Thoracic aorta (tissue), 2 donors: ENCODE measurements at regions not wholly inside any gene's neighbourhood (a gene's known extent, or its start where the extent isn't known, plus 50 kb on each side); places are given as distances from the start of the nearest gene placed in this dataset.

ENCODE experiments used
- ATAC-seq: fragments of 150-250 bp; one replicate; pipeline ENCODE4 v1.8.0; 2017; ENCODE audit warnings: low read depth; ENCODE audit not compliant: insufficient number of reproducible peaks, low FRiP score
- DNase-seq: peaks from one replicate; pipeline ENCODE4 v3.0.0-alpha.2; 2020; ENCODE audit warnings: low spot score
- H3K27ac ChIP-seq, 2 donors: fragments of 200-600 bp; sonication (generic); 1 replicate in 1 of 2; 2 replicates in 1 of 2; pipeline ENCODE4 v1.5.1; 2016; ENCODE audit warnings: mild to moderate bottlenecking in 2 of 2, moderate library complexity in 2 of 2
- H3K27me3 ChIP-seq: fragments of 200-600 bp; sonication (generic); replicated peaks from 2 replicates; pipeline ENCODE4 v1.6.0; 2016; ENCODE audit warnings: mild to moderate bottlenecking; ENCODE audit not compliant: insufficient read depth
- H3K36me3 ChIP-seq: fragments of 200-600 bp; sonication (generic); one replicate; pipeline ENCODE4 v1.5.1; 2016
- H3K4me1 ChIP-seq, 2 donors: fragments of 200-600 bp; sonication (generic); 1 replicate in 1 of 2; 2 replicates in 1 of 2; pipeline versions ENCODE4 v1.5.1 to v1.6.0; 2016; ENCODE audit warnings: low read depth in 2 of 2, mild to moderate bottlenecking in 1 of 2; ENCODE audit not compliant: control insufficient read depth in 1 of 2
- H3K4me3 ChIP-seq: fragments of 200-600 bp; sonication (generic); 2 replicates; pipeline ENCODE4 v1.5.1; 2016; ENCODE audit warnings: mild to moderate bottlenecking
- H3K9me3 ChIP-seq: fragments of 200-600 bp; sonication (generic); 2 replicates; pipeline ENCODE4 v1.5.1; 2016
- CTCF ChIP-seq: fragments of 200-600 bp; sonication (generic); IDR thresholded peaks from one replicate; pipeline ENCODE4 v1.5.1; 2019; ENCODE audit warnings: antibody characterized with exemption

GRCh38 chr12:28958553-28959195 is 190.4 kb upstream of the FAR2 start:
- Histone ChIP-seq H3K9me3 (no peaks in the 10 kb centered on the region), H3K4me1 (no peaks in the 10 kb centered on the region), H3K27ac (no peak overlapping the region), H3K27me3 (no peaks in the 10 kb centered on the region), H3K36me3 (no peaks in the 10 kb centered on the region), H3K4me3 (no peak overlapping the region)
- ATAC-seq (no peak), DNase-seq (no peak)
- TF ChIP-seq CTCF, result no peak

GRCh38 chr12:28961948-28962384 is 187.1 kb upstream of the FAR2 start:
- no peak for TF ChIP-seq CTCF

GRCh38 chr12:28963554-28963953 is 185.5 kb upstream of the FAR2 start:
- H3K4me1 ChIP-seq, result peaks cover 0 to 7% of the 10 kb centered on the region in 2 donors
- H3K9me3 ChIP-seq, result no peaks in the 10 kb centered on the region
- H3K27ac ChIP-seq, result no peak overlapping the region
- TF ChIP-seq CTCF, result no peak
- H3K27me3 ChIP-seq, result no peaks in the 10 kb centered on the region
- H3K36me3 ChIP-seq, result no peaks in the 10 kb centered on the region
- H3K4me3 ChIP-seq, result no peak overlapping the region
- ATAC-seq, result no peak
- DNase-seq, result no peak

More at GRCh38 chr12:28961948-28962384, 187.1 kb upstream of the FAR2 start:
- ATAC-seq (no peak), DNase-seq (no peak)
- Histone ChIP-seq H3K27me3 (no peaks in the 10 kb centered on the region), H3K4me1 (peaks cover 0 to 7% of the 10 kb centered on the region in 2 donors), H3K9me3 (no peaks in the 10 kb centered on the region), H3K4me3 (no peak overlapping the region), H3K27ac (no peak overlapping the region), H3K36me3 (no peaks in the 10 kb centered on the region)

GRCh38 chr12:28966046-28966780 is 182.9 kb upstream of the FAR2 start:
- H3K27ac ChIP-seq, result no peak overlapping the region
- no peak for DNase-seq
- ATAC-seq, result no peak
- no peak overlapping the region for H3K4me3 ChIP-seq
- no peaks in the 10 kb centered on the region for H3K9me3 ChIP-seq
- no peaks in the 10 kb centered on the region for H3K36me3 ChIP-seq
- H3K27me3 ChIP-seq, result no peaks in the 10 kb centered on the region
- no peak for TF ChIP-seq CTCF
- H3K4me1 ChIP-seq, result peaks cover 0 to 7% of the 10 kb centered on the region in 2 donors

GRCh38 chr12:28967426-28967825 is 181.7 kb upstream of the FAR2 start:
- no peaks in the 10 kb centered on the region for H3K36me3 ChIP-seq
- no peak for TF ChIP-seq CTCF
- no peak overlapping the region for H3K4me3 ChIP-seq
- H3K9me3 ChIP-seq, result no peaks in the 10 kb centered on the region
- H3K27ac ChIP-seq, result no peak overlapping the region
- DNase-seq (no peak), ATAC-seq (no peak)
- H3K4me1 ChIP-seq, result peaks cover 0 to 7% of the 10 kb centered on the region in 2 donors
- no peaks in the 10 kb centered on the region for H3K27me3 ChIP-seq
